A549 (cell line): ENCODE measurements at regions not wholly inside any gene's neighbourhood (a gene's known extent, or its start where the extent isn't known, plus 50 kb on each side); places are given as distances from the start of the nearest gene placed in this dataset.

Experiments
- ATAC-seq, 2 experiments: fragments of 200-7000 bp in 1 of 2; fragments of >200 bp in 1 of 2; cut with Nextera tagmentation in 1 of 2; cut with Tn5 transposase in 1 of 2; 3 replicates each; pipeline versions ENCODE4 v1.8.0 to v1.9.1; 2018 to 2020; ENCODE audit warnings: mild to moderate bottlenecking in 1 of 2, moderate library complexity in 1 of 2
- CTCF ChIA-PET: fragments of 300-600 bp; sonication (Branson Sonifier 250); formaldehyde crosslinking; extraction: SDS; loops from one replicate; lab custom pipeline; 2021; ENCODE audit warnings: antibody characterized with exemption, inconsistent platforms; lab: Yijun Ruan, JAX
- POLR2A ChIA-PET: fragments of 350-600 bp; formaldehyde crosslinking; extraction: SDS; loops from one replicate; lab custom pipeline; 2021; ENCODE audit warnings: antibody characterized with exemption, inconsistent platforms; lab: Yijun Ruan, JAX
- DNase-seq, 2 experiments: peaks; one replicate each; pipeline versions ENCODE4 v3.0.0 to v3.0.0-alpha.2; 2011 to 2016; ENCODE audit warnings: low read depth in 1 of 2, low spot score in 1 of 2
- FAIRE-seq: peaks from 2 replicates; lab custom pipeline; 2011; peaks lifted over from hg19 to GRCh38; lab: Jason Lieb, UNC
- H3K27ac ChIP-seq, 2 experiments: fragments of >200 bp; sonication (Bioruptor Twin); formaldehyde crosslinking; 3 replicates each; pipeline ENCODE4 v1.5.1; 2016 to 2017
- H3K4me1 ChIP-seq: fragments of >200 bp; sonication (Bioruptor Twin); formaldehyde crosslinking; 3 replicates; pipeline ENCODE4 v1.6.1; 2016
- H3K4me2 ChIP-seq: fragments of >200 bp; sonication (Bioruptor Twin); formaldehyde crosslinking; 3 replicates; pipeline ENCODE4 v1.6.1; 2016
- H3K4me3 ChIP-seq: fragments of >200 bp; sonication (Bioruptor Twin); formaldehyde crosslinking; 3 replicates; pipeline ENCODE4 v1.5.1; 2016
- H3K9me3 ChIP-seq: fragments of >200 bp; sonication (Bioruptor Twin); formaldehyde crosslinking; 3 replicates; pipeline ENCODE4 v1.6.1; 2016
- BHLHE40 ChIP-seq: IDR thresholded peaks from 2 replicates; pipeline ENCODE4 v1.6.1; 2012; ENCODE audit warnings: low read depth, low read length, inconsistent platforms
- CBX8 ChIP-seq: fragments of 200-600 bp; sonication (generic); IDR thresholded peaks from 2 replicates; pipeline ENCODE4 v1.6.1; 2016
- EHF ChIP-seq: fragments of 250-450 bp; sonication (Bioruptor Pico); IDR thresholded peaks from 2 replicates; pipeline ENCODE4 v1.5.0; 2020; ENCODE audit warnings: mild to moderate bottlenecking
- EHMT2 ChIP-seq: fragments of 200-600 bp; sonication (generic); IDR thresholded peaks from 2 replicates; pipeline ENCODE4 v1.6.1; 2016; ENCODE audit warnings: antibody characterized with exemption, low read depth, mild to moderate bottlenecking, moderate library complexity
- FOSL2 ChIP-seq, 2 experiments: fragments of 450-650 bp in 1 of 2; fragments of >200 bp in 1 of 2; sonication (Bioruptor Twin) in 1 of 2; formaldehyde crosslinking; IDR thresholded peaks; 2 replicates each; pipeline versions ENCODE4 v1.5.0 to v1.6.1; 2016 to 2020; ENCODE audit warnings: mild to moderate bottlenecking in 1 of 2, moderate library complexity in 1 of 2
- FOXS1 ChIP-seq: fragments of 250-450 bp; sonication (Bioruptor Pico); IDR thresholded peaks from 2 replicates; pipeline ENCODE4 v1.5.0; 2020; ENCODE audit warnings: mild to moderate bottlenecking, moderate library complexity
- HOXA7 ChIP-seq: fragments of 250-450 bp; sonication (Bioruptor Pico); IDR thresholded peaks from 2 replicates; pipeline ENCODE4 v1.5.0; 2020; ENCODE audit warnings: mild to moderate bottlenecking, moderate library complexity
- MAFK ChIP-seq: fragments of 450-650 bp; IDR thresholded peaks from 2 replicates; pipeline ENCODE4 v1.6.1; 2014; ENCODE audit not compliant: partially characterized antibody
- MYC ChIP-seq: IDR thresholded peaks from 2 replicates; pipeline ENCODE4 v1.6.1; 2012; ENCODE audit warnings: mild to moderate bottlenecking, inconsistent platforms, low read length, improper control_type of control experiment, borderline replicate concordance
- NFE2L2 ChIP-seq: fragments of 150-350 bp; conservative IDR thresholded peaks from 2 replicates; pipeline ENCODE4 v1.6.1; 2014; ENCODE audit warnings: low read length
- POLR2A ChIP-seq: IDR thresholded peaks from 2 replicates; pipeline ENCODE4 v1.6.1; 2012; ENCODE audit warnings: mild to moderate bottlenecking, low read length
- RARB ChIP-seq: fragments of 250-450 bp; sonication (Bioruptor Pico); IDR thresholded peaks from 2 replicates; pipeline ENCODE4 v1.8.0; 2021; ENCODE audit warnings: mild to moderate bottlenecking, moderate library complexity
- RCOR1 ChIP-seq: fragments of 150-350 bp; IDR thresholded peaks from 2 replicates; pipeline ENCODE4 v1.6.1; 2014; ENCODE audit warnings: antibody characterized with exemption, low read length, low read depth
- RNF2 ChIP-seq: fragments of 200-600 bp; sonication (generic); IDR thresholded peaks from 2 replicates; pipeline ENCODE4 v1.6.1; 2016; ENCODE audit warnings: low read depth, mild to moderate bottlenecking, antibody characterized with exemption, moderate library complexity, borderline replicate concordance
- SREBF2 ChIP-seq: fragments of 450-650 bp; IDR thresholded peaks from 2 replicates; pipeline ENCODE4 v1.6.1; 2014; ENCODE audit warnings: mild to moderate bottlenecking, moderate library complexity
- TFCP2L1 ChIP-seq: fragments of 250-450 bp; sonication (Bioruptor Pico); IDR thresholded peaks from 2 replicates; pipeline ENCODE4 v1.5.0; 2021; ENCODE audit warnings: mild to moderate bottlenecking
- ZC3H11A ChIP-seq: fragments of 450-650 bp; IDR thresholded peaks from 2 replicates; pipeline ENCODE4 v1.6.1; 2014; ENCODE audit warnings: antibody characterized with exemption, mild to moderate bottlenecking
- ZFP36 ChIP-seq: fragments of 450-650 bp; IDR thresholded peaks from 2 replicates; pipeline ENCODE4 v1.6.1; 2014; ENCODE audit warnings: borderline replicate concordance; ENCODE audit not compliant: partially characterized antibody
- WGBS: methylation state at CpG from one replicate; pipeline ENCODE4 v1.1.6; 2017; ENCODE audit errors: missing lambda C conversion rate; 5-methylcytosine and 5-hydroxymethylcytosine counted together
- TF ChIP-seq, protein P1 (sequence below): fragments of >200 bp; sonication (Bioruptor Twin); formaldehyde crosslinking; IDR thresholded peaks from 3 replicates; pipeline ENCODE4 v1.5.1; 2016
- TF ChIP-seq, protein P2 (sequence below): fragments of 250-450 bp; sonication (Bioruptor Pico); IDR thresholded peaks from 2 replicates; pipeline ENCODE4 v1.5.0; 2020; ENCODE audit warnings: low read depth, mild to moderate bottlenecking, moderate library complexity
- TF ChIP-seq, protein P3 (sequence below): IDR thresholded peaks from 2 replicates; pipeline ENCODE4 v1.6.1; 2012

- no peak for FAIRE-seq
- Histone ChIP-seq H3K27ac (no peak overlapping the region), H3K9me3 (no peaks in the 10 kb centered on the region), H3K4me1 (no peaks in the 10 kb centered on the region), H3K4me3 (no peak overlapping the region)
- ATAC-seq, result no peak
- 21% methylated on average over 3 of the region's 3 CpGs for WGBS
- no peak for TF ChIP-seq RNF2
- TF ChIP-seq, protein P1, sequence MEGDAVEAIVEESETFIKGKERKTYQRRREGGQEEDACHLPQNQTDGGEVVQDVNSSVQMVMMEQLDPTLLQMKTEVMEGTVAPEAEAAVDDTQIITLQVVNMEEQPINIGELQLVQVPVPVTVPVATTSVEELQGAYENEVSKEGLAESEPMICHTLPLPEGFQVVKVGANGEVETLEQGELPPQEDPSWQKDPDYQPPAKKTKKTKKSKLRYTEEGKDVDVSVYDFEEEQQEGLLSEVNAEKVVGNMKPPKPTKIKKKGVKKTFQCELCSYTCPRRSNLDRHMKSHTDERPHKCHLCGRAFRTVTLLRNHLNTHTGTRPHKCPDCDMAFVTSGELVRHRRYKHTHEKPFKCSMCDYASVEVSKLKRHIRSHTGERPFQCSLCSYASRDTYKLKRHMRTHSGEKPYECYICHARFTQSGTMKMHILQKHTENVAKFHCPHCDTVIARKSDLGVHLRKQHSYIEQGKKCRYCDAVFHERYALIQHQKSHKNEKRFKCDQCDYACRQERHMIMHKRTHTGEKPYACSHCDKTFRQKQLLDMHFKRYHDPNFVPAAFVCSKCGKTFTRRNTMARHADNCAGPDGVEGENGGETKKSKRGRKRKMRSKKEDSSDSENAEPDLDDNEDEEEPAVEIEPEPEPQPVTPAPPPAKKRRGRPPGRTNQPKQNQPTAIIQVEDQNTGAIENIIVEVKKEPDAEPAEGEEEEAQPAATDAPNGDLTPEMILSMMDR, result no peak
- TF ChIP-seq, protein P2, sequence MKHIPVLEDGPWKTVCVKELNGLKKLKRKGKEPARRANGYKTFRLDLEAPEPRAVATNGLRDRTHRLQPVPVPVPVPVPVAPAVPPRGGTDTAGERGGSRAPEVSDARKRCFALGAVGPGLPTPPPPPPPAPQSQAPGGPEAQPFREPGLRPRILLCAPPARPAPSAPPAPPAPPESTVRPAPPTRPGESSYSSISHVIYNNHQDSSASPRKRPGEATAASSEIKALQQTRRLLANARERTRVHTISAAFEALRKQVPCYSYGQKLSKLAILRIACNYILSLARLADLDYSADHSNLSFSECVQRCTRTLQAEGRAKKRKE (CRISPR knock-in tag), result no peak
- no peak for TF ChIP-seq BHLHE40
- TF ChIP-seq MYC, result no peak
- TF ChIP-seq MAFK, result no peak
- TF ChIP-seq, protein P3, sequence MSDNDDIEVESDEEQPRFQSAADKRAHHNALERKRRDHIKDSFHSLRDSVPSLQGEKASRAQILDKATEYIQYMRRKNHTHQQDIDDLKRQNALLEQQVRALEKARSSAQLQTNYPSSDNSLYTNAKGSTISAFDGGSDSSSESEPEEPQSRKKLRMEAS, result no peak
- TF ChIP-seq, all 56 proteins: peak for 0
- POLR2A ChIA-PET, result no interaction called here
- no peak overlapping the region for H3K4me2 ChIP-seq
- CTCF ChIA-PET, result no interaction called here
- DNase-seq, result no peak
These were observed 223.8 kb downstream of the BLID start for GRCh38 chr11:121892131-121892681.

- Histone ChIP-seq H3K27ac (no peak overlapping the region), H3K4me1 (no peaks in the 10 kb centered on the region)
- TF ChIP-seq, protein P1, result no peak
- TF ChIP-seq ZFP36 (no peak), RCOR1 (no peak), CBX8 (no peak)
- TF ChIP-seq, all 56 proteins: peak for 0
- WGBS, result 45% methylated on average over 6 of the region's 6 CpGs
- POLR2A ChIA-PET, result no interaction called here
- FAIRE-seq (no peak), ATAC-seq (no peak), DNase-seq (no peak)
- Histone ChIP-seq H3K4me2 (no peak overlapping the region), H3K9me3 (no peaks in the 10 kb centered on the region), H3K4me3 (no peak overlapping the region)
- CTCF ChIA-PET, result no interaction called here
These were observed 225.0 kb downstream of the BLID start for GRCh38 chr11:121890946-121891515.

- POLR2A ChIA-PET, result no interaction called here
- Histone ChIP-seq H3K4me2 (no peak overlapping the region), H3K4me1 (no peaks in the 10 kb centered on the region), H3K27ac (no peak overlapping the region), H3K4me3 (no peak overlapping the region), H3K9me3 (no peaks in the 10 kb centered on the region)
- 8% methylated on average over 2 of the region's 2 CpGs for WGBS
- FAIRE-seq (no peak), ATAC-seq (no peak), DNase-seq (no peak)
- CTCF ChIA-PET, result no interaction called here
- TF ChIP-seq EHMT2 (no peak), FOSL2 (IDR thresholded peaks at IDR 0.05) (no peak), FOSL2 (CRISPR knock-in tag; IDR thresholded peaks at IDR 0.05) (no peak), NFE2L2 (no peak), ZC3H11A (no peak), FOXS1 (CRISPR knock-in tag) (no peak), RARB (no peak), EHF (no peak), HOXA7 (CRISPR knock-in tag) (no peak), POLR2A (no peak), TFCP2L1 (CRISPR knock-in tag) (no peak), SREBF2 (no peak)
- TF ChIP-seq, all 56 proteins: peak for 0
These were observed 225.6 kb downstream of the BLID start for GRCh38 chr11:121890377-121890776.
